ENCODE measurements at regions not wholly inside any gene's neighbourhood (a gene's known extent, or its start where the extent isn't known, plus 50 kb on each side); places are given as distances from the start of the nearest gene placed in this dataset.

- TF ChIP-seq CTCF (conservative IDR thresholded peaks at IDR 0.05): no peak
- no peak overlapping the region for H3K27ac ChIP-seq
These were observed 478.6 kb downstream of the SLC4A3 start for GRCh38 chr2:220106065-220106464.

GRCh38 chr2:220107380-220107791 is 480.0 kb downstream of the SLC4A3 start:
- no peak overlapping the region for H3K27ac ChIP-seq
- TF ChIP-seq CTCF (conservative IDR thresholded peaks at IDR 0.05): no peak

GRCh38 chr2:220114443-220114842 is 487.0 kb downstream of the SLC4A3 start:
- no peak overlapping the region for H3K27ac ChIP-seq
- no peak for TF ChIP-seq CTCF (conservative IDR thresholded peaks at IDR 0.05)

- no peak for TF ChIP-seq CTCF (conservative IDR thresholded peaks at IDR 0.05)
- no peak overlapping the region for H3K27ac ChIP-seq
These were observed 489.6 kb downstream of the SLC4A3 start for GRCh38 chr2:220117025-220117424.

GRCh38 chr2:220120041-220120440 is 492.6 kb downstream of the SLC4A3 start:
- TF ChIP-seq CTCF (conservative IDR thresholded peaks at IDR 0.05): no peak
- no peak overlapping the region for H3K27ac ChIP-seq

- H3K27ac ChIP-seq: no peak overlapping the region
- TF ChIP-seq CTCF (conservative IDR thresholded peaks at IDR 0.05): no peak
These were observed 496.3 kb downstream of the SLC4A3 start for GRCh38 chr2:220123751-220124150.

- H3K27ac ChIP-seq: no peak overlapping the region
- no peak for TF ChIP-seq CTCF (conservative IDR thresholded peaks at IDR 0.05)
These were observed 498.1 kb downstream of the SLC4A3 start for GRCh38 chr2:220125551-220125950.

GRCh38 chr2:220127311-220127710 is 499.9 kb downstream of the SLC4A3 start:
- no peak for TF ChIP-seq CTCF (conservative IDR thresholded peaks at IDR 0.05)
- peak overlapping the region; percentile 19; the same call in 1 of the 2 replicates for H3K27ac ChIP-seq

Measured in VCaP (cell line).